ENCODE measurements at regions not wholly inside any gene's neighbourhood (a gene's known extent, or its start where the extent isn't known, plus 50 kb on each side); places are given as distances from the start of the nearest gene placed in this dataset.
"Not testable (repeated sequence)": the region's sequence is repeated elsewhere in the genome, so short reads cannot be mapped to it uniquely, and the experiment has no call there.

- DNase-seq; H3K9me3 Mint-ChIP-seq; H3K4me3 Mint-ChIP-seq; intact Hi-C loops (cut with micrococcal nuclease); H3K36me3 Mint-ChIP-seq (ENCODE audit: low read depth); H3K27ac Mint-ChIP-seq: not testable (repeated sequence)
- peaks cover 15% of the 10 kb centered on the region for H3K27me3 Mint-ChIP-seq
- H3K4me1 Mint-ChIP-seq: peaks cover 16% of the 10 kb centered on the region
Observed at GRCh38 chr17:6373599-6373998, 61.3 kb downstream of the AIPL1 start.

DNA sequence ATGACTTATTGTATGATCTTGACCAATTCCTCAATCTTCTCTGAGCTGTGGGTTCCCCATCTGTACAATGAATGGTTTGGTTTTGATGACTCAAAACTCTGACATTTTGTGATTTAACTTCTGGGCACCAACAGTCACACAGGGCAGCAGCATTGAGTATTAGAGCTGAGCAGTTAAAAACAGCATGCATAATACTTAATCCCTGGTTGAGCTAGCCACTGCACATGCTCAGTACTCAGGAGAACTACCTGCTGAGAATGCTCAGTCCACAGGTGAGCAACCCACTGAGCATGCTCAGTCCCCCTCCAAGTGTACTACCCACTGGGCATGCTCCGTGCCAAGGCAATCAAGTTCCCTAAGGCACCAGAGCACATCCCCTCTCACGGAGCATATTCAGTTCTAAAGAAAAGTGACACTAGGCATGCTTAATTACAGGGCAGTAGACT is 68.7 kb downstream of the AIPL1 start:
- no peaks in the 10 kb centered on the region for H3K9me3 Mint-ChIP-seq
- H3K27ac Mint-ChIP-seq: no peak overlapping the region
- no peaks in the 10 kb centered on the region for H3K4me1 Mint-ChIP-seq
- DNase-seq: no peak
- H3K36me3 Mint-ChIP-seq (ENCODE audit: low read depth): no peaks in the 10 kb centered on the region
- no peak overlapping the region for H3K4me3 Mint-ChIP-seq
- intact Hi-C loops (cut with micrococcal nuclease): no loop called here
- peaks cover 34% of the 10 kb centered on the region for H3K27me3 Mint-ChIP-seq

DNA sequence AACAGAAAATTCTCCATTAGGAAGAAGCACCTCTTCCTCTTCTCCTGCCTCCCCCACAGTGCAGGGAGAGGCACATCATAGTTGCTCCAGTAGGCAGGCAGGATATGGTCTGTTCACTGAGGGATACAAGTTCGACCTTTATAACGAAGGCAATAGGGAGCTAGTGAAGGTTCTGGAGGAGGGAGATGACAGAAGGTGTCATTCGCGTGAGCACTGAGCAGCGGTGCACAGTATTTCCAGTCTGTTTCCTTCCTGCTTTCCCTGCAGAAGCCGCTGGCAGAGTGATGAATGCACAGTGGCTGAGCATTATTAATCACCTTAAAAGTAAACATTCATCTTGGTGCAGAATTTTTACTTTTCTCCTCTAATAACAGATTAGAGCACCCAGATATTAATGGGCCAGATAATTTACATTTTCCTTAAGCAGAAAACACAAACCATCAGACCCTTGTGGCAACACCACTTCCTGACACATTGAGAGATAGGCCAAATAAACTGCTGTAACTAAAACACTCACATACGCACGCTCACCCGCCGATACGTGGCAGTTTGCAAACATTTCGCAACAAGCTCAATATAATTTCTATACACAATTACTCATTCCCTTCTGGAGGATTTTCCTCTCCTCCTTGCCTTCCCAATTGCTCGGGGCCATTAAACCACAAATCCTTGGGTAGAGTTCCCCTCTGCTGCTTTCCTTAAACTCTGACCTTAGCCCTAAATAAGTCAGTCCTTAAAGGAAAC is 69.5 kb downstream of the AIPL1 start:
- DNase-seq: no peak
- Mint-ChIP-seq H3K9me3 (no peaks in the 10 kb centered on the region), H3K4me1 (no peaks in the 10 kb centered on the region), H3K27me3 (peaks cover 30% of the 10 kb centered on the region), H3K4me3 (no peak overlapping the region), H3K27ac (no peak overlapping the region), H3K36me3 (ENCODE audit: low read depth) (no peaks in the 10 kb centered on the region)
- intact Hi-C loops (cut with micrococcal nuclease): no loop called here

GRCh38 chr17:6361733-6362132 is 73.2 kb downstream of the AIPL1 start:
- intact Hi-C loops (cut with micrococcal nuclease): no loop called here
- H3K27ac Mint-ChIP-seq: no peak overlapping the region

GRCh38 chr17:6358131-6358530 is 76.8 kb downstream of the AIPL1 start:
- H3K4me3 Mint-ChIP-seq: no peak overlapping the region
- intact Hi-C loops (cut with micrococcal nuclease): no loop called here
- DNase-seq: no peak
- H3K27me3 Mint-ChIP-seq: peaks cover 20% of the 10 kb centered on the region
- H3K9me3 Mint-ChIP-seq: no peaks in the 10 kb centered on the region
- no peak overlapping the region for H3K27ac Mint-ChIP-seq
- H3K4me1 Mint-ChIP-seq: no peaks in the 10 kb centered on the region
- H3K36me3 Mint-ChIP-seq (ENCODE audit: low read depth): no peaks in the 10 kb centered on the region

More at GRCh38 chr17:6361733-6362132, 73.2 kb downstream of the AIPL1 start:
- Mint-ChIP-seq H3K27me3 (peaks cover 24% of the 10 kb centered on the region), H3K4me1 (no peaks in the 10 kb centered on the region), H3K36me3 (ENCODE audit: low read depth) (no peaks in the 10 kb centered on the region), H3K9me3 (no peaks in the 10 kb centered on the region), H3K4me3 (no peak overlapping the region)
- DNase-seq: no peak

DNA sequence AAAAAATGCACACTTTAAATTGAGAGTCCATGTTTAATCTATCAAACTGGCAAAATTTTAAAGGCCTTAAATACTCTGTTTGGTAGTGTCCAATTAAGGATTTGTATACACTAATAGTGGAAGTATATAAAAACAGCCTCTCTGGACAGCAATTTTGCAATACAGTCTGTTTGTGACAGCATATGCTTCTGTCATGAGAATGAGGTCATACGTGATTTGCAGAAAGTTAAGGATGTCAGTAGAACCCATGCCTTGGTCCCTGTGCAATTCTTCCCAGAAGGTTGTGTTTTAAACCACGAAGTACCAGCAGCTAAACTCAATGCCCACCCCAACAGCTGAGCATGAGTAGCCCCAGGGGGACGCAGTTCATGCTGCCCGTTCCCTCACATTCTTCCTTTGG is 78.4 kb downstream of the AIPL1 start:
- Mint-ChIP-seq H3K27ac (no peak overlapping the region), H3K27me3 (peaks cover 16% of the 10 kb centered on the region), H3K9me3 (no peaks in the 10 kb centered on the region), H3K4me1 (no peaks in the 10 kb centered on the region), H3K36me3 (ENCODE audit: low read depth) (no peaks in the 10 kb centered on the region), H3K4me3 (no peak overlapping the region)
- intact Hi-C loops (cut with micrococcal nuclease): no loop called here
- DNase-seq: no peak

DNA sequence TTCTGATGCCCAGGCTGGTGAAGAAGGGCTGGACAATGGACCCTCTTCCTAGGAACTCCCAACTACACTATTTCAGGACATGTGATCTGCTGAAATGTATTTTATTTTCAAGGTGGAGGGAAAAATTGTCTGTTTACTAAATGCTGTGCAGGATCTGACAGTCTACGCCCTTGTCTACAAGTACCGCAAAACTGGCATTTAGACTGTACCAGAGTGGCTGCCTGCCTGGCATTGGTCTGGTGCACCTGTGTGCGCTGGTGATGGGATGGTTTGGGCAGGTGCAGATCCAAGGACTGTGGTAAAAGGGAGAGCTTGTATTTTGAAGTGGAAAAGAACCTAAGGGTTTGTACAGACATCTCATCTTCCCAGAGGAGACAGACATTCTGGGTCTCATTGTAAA is 79.7 kb downstream of the AIPL1 start:
- no peak for DNase-seq
- H3K36me3 Mint-ChIP-seq (ENCODE audit: low read depth): no peaks in the 10 kb centered on the region
- no peak overlapping the region for H3K4me3 Mint-ChIP-seq
- intact Hi-C loops (cut with micrococcal nuclease): no loop called here
- H3K27ac Mint-ChIP-seq: no peak overlapping the region
- H3K27me3 Mint-ChIP-seq: peaks cover 16% of the 10 kb centered on the region
- H3K9me3 Mint-ChIP-seq: no peaks in the 10 kb centered on the region
- H3K4me1 Mint-ChIP-seq: no peaks in the 10 kb centered on the region

DNA sequence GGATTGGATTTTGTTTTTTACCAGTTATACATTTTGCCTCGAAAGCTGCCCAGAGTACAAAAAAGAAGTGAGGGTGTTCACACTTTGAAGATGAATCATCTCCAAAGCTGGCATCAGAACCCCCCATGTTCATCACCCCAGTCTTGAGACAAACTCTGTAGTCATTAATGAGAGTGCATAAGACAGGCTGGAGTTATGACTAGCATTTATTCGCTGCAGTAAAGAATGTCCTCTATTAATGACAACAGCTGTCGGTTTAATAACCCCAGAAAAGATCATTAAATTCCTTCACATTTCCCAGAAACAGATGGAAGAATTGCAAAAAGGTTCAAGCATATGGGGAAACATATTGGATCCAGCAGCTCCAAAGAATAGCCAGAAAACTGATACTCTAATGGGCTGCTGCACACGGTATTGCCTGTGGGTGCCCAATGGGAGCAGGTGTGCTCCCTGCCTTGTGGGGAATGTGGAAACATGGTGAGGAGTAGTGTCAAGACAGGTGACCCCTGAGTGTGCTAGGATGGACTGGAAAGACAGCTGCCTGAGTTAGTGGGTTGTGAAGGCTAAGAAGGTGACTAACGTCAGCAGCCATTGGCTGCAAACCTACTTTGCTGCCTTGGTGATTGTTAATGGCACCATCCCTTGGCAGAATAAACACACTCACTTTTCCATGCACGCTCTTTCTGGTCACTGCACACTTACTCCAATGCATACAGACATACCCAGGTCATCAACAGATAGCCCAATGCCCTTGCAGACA is 81.9 kb downstream of the AIPL1 start:
- H3K36me3 Mint-ChIP-seq (ENCODE audit: low read depth): no peaks in the 10 kb centered on the region
- no peak overlapping the region for H3K27ac Mint-ChIP-seq
- no peak overlapping the region for H3K4me3 Mint-ChIP-seq
- peaks cover 10% of the 10 kb centered on the region for H3K27me3 Mint-ChIP-seq
- no peaks in the 10 kb centered on the region for H3K9me3 Mint-ChIP-seq
- H3K4me1 Mint-ChIP-seq: no peaks in the 10 kb centered on the region
- intact Hi-C loops (cut with micrococcal nuclease): no loop called here
- DNase-seq: no peak

DNA sequence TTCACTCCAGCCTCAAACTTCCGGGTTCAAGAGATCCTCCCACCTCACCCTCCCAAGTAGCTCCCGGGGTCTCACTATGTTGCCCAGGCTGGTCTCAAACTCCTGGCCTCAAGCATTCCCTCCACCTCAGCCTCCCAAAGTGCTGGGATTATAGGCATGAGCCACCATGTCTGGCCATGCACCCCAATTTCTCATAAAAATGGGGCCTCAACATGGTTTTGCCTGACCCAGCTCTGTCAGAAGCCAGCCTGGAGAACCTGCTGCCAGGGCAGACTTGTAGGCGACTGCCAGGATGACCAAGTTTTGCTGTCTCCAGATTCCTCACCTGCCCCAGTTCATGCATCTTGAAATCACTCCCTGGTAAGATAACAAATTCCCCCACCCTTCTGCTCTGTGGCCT is 82.9 kb downstream of the AIPL1 start:
- Mint-ChIP-seq H3K9me3 (no peaks in the 10 kb centered on the region), H3K4me3 (no peak overlapping the region), H3K36me3 (ENCODE audit: low read depth) (no peaks in the 10 kb centered on the region), H3K27ac (no peak overlapping the region), H3K4me1 (no peaks in the 10 kb centered on the region), H3K27me3 (peaks cover 13% of the 10 kb centered on the region)
- DNase-seq: no peak
- intact Hi-C loops (cut with micrococcal nuclease): no loop called here

- no peaks in the 10 kb centered on the region for H3K36me3 Mint-ChIP-seq (ENCODE audit: low read depth)
- no peaks in the 10 kb centered on the region for H3K9me3 Mint-ChIP-seq
- H3K27me3 Mint-ChIP-seq: peaks cover 13% of the 10 kb centered on the region
- no peak overlapping the region for H3K27ac Mint-ChIP-seq
- no peak for DNase-seq
- intact Hi-C loops (cut with micrococcal nuclease): no loop called here
- H3K4me3 Mint-ChIP-seq: no peak overlapping the region
- H3K4me1 Mint-ChIP-seq: no peaks in the 10 kb centered on the region
Observed at GRCh38 chr17:6350806-6351205, 84.1 kb downstream of the AIPL1 start.

DNA sequence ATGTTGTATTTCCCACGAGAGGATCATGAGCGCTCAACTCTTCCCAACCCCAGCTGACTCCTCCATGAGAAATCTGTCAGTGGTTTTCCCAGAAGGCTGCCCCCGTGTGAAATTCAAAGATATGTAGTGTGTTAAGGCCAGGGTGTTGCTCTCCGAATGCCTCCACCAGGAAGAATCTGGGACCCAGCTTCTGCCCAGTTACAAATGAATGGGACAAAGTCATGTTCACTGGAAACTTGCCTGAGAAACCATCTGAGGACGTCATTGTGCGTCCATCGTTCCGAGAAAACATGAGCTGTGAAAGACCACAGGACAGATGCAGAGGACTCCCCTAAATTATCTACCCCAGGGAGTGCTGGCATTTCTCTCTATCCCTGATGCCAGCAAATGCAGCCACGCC is 86.0 kb downstream of the AIPL1 start:
- H3K9me3 Mint-ChIP-seq: no peaks in the 10 kb centered on the region
- H3K27ac Mint-ChIP-seq: no peak overlapping the region
- intact Hi-C loops (cut with micrococcal nuclease): no loop called here

GRCh38 chr17:6347776-6348175 is 87.1 kb downstream of the AIPL1 start:
- no peaks in the 10 kb centered on the region for H3K36me3 Mint-ChIP-seq (ENCODE audit: low read depth)
- no peak overlapping the region for H3K27ac Mint-ChIP-seq
- intact Hi-C loops (cut with micrococcal nuclease): no loop called here
- no peaks in the 10 kb centered on the region for H3K9me3 Mint-ChIP-seq
- DNase-seq: no peak
- no peak overlapping the region for H3K4me3 Mint-ChIP-seq
- no peaks in the 10 kb centered on the region for H3K4me1 Mint-ChIP-seq
- peaks cover 6% of the 10 kb centered on the region for H3K27me3 Mint-ChIP-seq

More for the DNA sequence above, 86.0 kb downstream of the AIPL1 start:
- Mint-ChIP-seq H3K4me1 (no peaks in the 10 kb centered on the region), H3K36me3 (ENCODE audit: low read depth) (no peaks in the 10 kb centered on the region), H3K27me3 (peaks cover 8% of the 10 kb centered on the region), H3K4me3 (no peak overlapping the region)
- no peak for DNase-seq

GRCh38 chr17:6346986-6347385 is 87.9 kb downstream of the AIPL1 start:
- no peak overlapping the region for H3K27ac Mint-ChIP-seq
- H3K27me3 Mint-ChIP-seq: peaks cover 4% of the 10 kb centered on the region
- no peaks in the 10 kb centered on the region for H3K4me1 Mint-ChIP-seq
- H3K9me3 Mint-ChIP-seq: no peaks in the 10 kb centered on the region
- H3K4me3 Mint-ChIP-seq: no peak overlapping the region
- intact Hi-C loops (cut with micrococcal nuclease): no loop called here
- no peaks in the 10 kb centered on the region for H3K36me3 Mint-ChIP-seq (ENCODE audit: low read depth)
- DNase-seq: no peak

GRCh38 chr17:6346156-6346786 is 88.7 kb downstream of the AIPL1 start:
- Mint-ChIP-seq H3K36me3 (ENCODE audit: low read depth) (no peaks in the 10 kb centered on the region), H3K9me3 (no peaks in the 10 kb centered on the region), H3K27me3 (peaks cover 4% of the 10 kb centered on the region), H3K27ac (no peak overlapping the region), H3K4me1 (no peaks in the 10 kb centered on the region), H3K4me3 (no peak overlapping the region)
- no peak for DNase-seq
- intact Hi-C loops (cut with micrococcal nuclease): no loop called here
